Aorta (tissue), 5 donors: ENCODE measurements at regions not wholly inside any gene's neighbourhood (a gene's known extent, or its start where the extent isn't known, plus 50 kb on each side); places are given as distances from the start of the nearest gene placed in this dataset.

Experiments
- ATAC-seq: fragments of 200-7000 bp; cut with Tn5 transposase; one replicate; pipeline ENCODE4 v1.9.1; 2022; ENCODE audit warnings: moderate library complexity; ENCODE audit not compliant: low FRiP score
- DNase-seq, 2 donors: peaks; one replicate each; pipeline ENCODE4 v3.0.0-alpha.2; 2020
- H3K27ac ChIP-seq, 2 donors: one replicate each; pipeline ENCODE4 v1.5.1; 2013; ENCODE audit warnings: low read length in 2 of 2, mild to moderate bottlenecking in 2 of 2, moderate library complexity in 2 of 2, control low read depth in 1 of 2, inconsistent platforms in 1 of 2, low read depth in 1 of 2
- H3K27me3 ChIP-seq, 2 donors: one replicate each; pipeline ENCODE4 v1.6.1; 2013; ENCODE audit warnings: control low read depth in 1 of 2, low read length in 1 of 2, mild to moderate bottlenecking in 1 of 2, moderate library complexity in 1 of 2; ENCODE audit not compliant: insufficient read depth in 2 of 2, control insufficient read depth in 1 of 2
- H3K36me3 ChIP-seq, 2 donors: one replicate each; pipeline ENCODE4 v1.6.1; 2013; ENCODE audit warnings: control low read depth in 1 of 2, low read length in 1 of 2, mild to moderate bottlenecking in 1 of 2; ENCODE audit not compliant: insufficient read depth in 2 of 2, control insufficient read depth in 1 of 2
- H3K4me1 ChIP-seq, 2 donors: one replicate each; pipeline ENCODE4 v1.6.1; 2013; ENCODE audit warnings: low read length in 2 of 2, control low read depth in 1 of 2, mild to moderate bottlenecking in 1 of 2, moderate library complexity in 1 of 2; ENCODE audit not compliant: insufficient read depth in 2 of 2, control insufficient read depth in 1 of 2
- H3K4me3 ChIP-seq, 2 donors: one replicate each; pipeline ENCODE4 v1.5.1; 2013; ENCODE audit warnings: low read length in 2 of 2, control low read depth in 1 of 2, mild to moderate bottlenecking in 1 of 2
- H3K9me3 ChIP-seq: one replicate; pipeline ENCODE4 v1.6.1; 2013; ENCODE audit warnings: mild to moderate bottlenecking, low read length; ENCODE audit not compliant: control insufficient read depth
- WGBS, 2 donors: extraction: QIAGEN DNeasy Blood & Tissue Kit; methylation state at CpG; one replicate each; pipeline ENCODE4 v1.1.7; 2013; 5-methylcytosine and 5-hydroxymethylcytosine counted together
- intact Hi-C, 2 donors: fragments of 100-400 bp; cut with DNase I; formaldehyde crosslinking; loops; one replicate each; pipeline versions ENCODE4 v1.14.2 to v1.15.0; 2022
- donor health status: healthy with polysubstance abuse.
- donor health status: Bipolar disorder and iron deficiency.
- donor health status: DM: no; HTN: no; CAD: no.
- donor health status: DM: no; HTN: no; CAD: no.
- donor health status: DM: yes; HTN: yes; CAD: no.

GRCh38 chr6:156550949-156551348, 226.2 kb upstream of the ARID1B start:
- ATAC-seq: no peak
- no peak overlapping the region for H3K27ac ChIP-seq
- H3K36me3 ChIP-seq: no peaks in the 10 kb centered on the region
- H3K9me3 ChIP-seq: no peaks in the 10 kb centered on the region
- H3K4me1 ChIP-seq: no peaks in the 10 kb centered on the region
- H3K4me3 ChIP-seq: no peak overlapping the region
- intact Hi-C loops: no loop called here
- 92% methylated on average over 4 of the region's 4 CpGs for WGBS, 2 donors
- H3K27me3 ChIP-seq: no peaks in the 10 kb centered on the region
- DNase-seq: no peak

GRCh38 chr6:156545931-156546330, 231.2 kb upstream of the ARID1B start:
- intact Hi-C loops: no loop called here
- Histone ChIP-seq H3K4me1 (no peaks in the 10 kb centered on the region), H3K27ac (no peak overlapping the region), H3K36me3 (no peaks in the 10 kb centered on the region), H3K27me3 (no peaks in the 10 kb centered on the region), H3K4me3 (no peak overlapping the region), H3K9me3 (no peaks in the 10 kb centered on the region)
- no peak for DNase-seq
- 85 to 90% methylated on average over 3 of the region's 3 CpGs for WGBS, 2 donors
- ATAC-seq: no peak

- intact Hi-C loops: no loop called here
- DNase-seq: no peak
- Histone ChIP-seq H3K27ac (no peak overlapping the region), H3K4me1 (no peaks in the 10 kb centered on the region), H3K36me3 (no peaks in the 10 kb centered on the region), H3K4me3 (no peak overlapping the region), H3K27me3 (no peaks in the 10 kb centered on the region), H3K9me3 (no peaks in the 10 kb centered on the region)
- WGBS, 2 donors: 54 to 64% methylated on average over 3 of the region's 3 CpGs
- no peak for ATAC-seq
Measured at GRCh38 chr6:156545021-156545420, 232.2 kb upstream of the ARID1B start.

GRCh38 chr6:156544046-156544445, 233.1 kb upstream of the ARID1B start:
- no peaks in the 10 kb centered on the region for H3K36me3 ChIP-seq
- no peaks in the 10 kb centered on the region for H3K9me3 ChIP-seq
- intact Hi-C loops: no loop called here
- DNase-seq (no peak), ATAC-seq (no peak)
- no peak overlapping the region for H3K27ac ChIP-seq
- 91 to 92% methylated on average over 7 of the region's 7 CpGs for WGBS, 2 donors
- H3K27me3 ChIP-seq: no peaks in the 10 kb centered on the region
- no peaks in the 10 kb centered on the region for H3K4me1 ChIP-seq
- H3K4me3 ChIP-seq: no peak overlapping the region

- no peak for ATAC-seq
- intact Hi-C loops: no loop called here
- WGBS, 2 donors: 58% methylated on average over 5 of the region's 5 CpGs
Measured at GRCh38 chr6:156543431-156543830, 233.7 kb upstream of the ARID1B start.

GRCh38 chr6:156538875-156539660, 238.1 kb upstream of the ARID1B start:
- no peak for ATAC-seq
- intact Hi-C loops: no loop called here

More at GRCh38 chr6:156543431-156543830, 233.7 kb upstream of the ARID1B start:
- H3K4me1 ChIP-seq: no peaks in the 10 kb centered on the region
- no peak overlapping the region for H3K27ac ChIP-seq
- no peak overlapping the region for H3K4me3 ChIP-seq
- no peaks in the 10 kb centered on the region for H3K36me3 ChIP-seq
- DNase-seq: no peak
- no peaks in the 10 kb centered on the region for H3K9me3 ChIP-seq
- no peaks in the 10 kb centered on the region for H3K27me3 ChIP-seq

GRCh38 chr6:156534594-156534993, 242.6 kb upstream of the ARID1B start:
- ATAC-seq: no peak

More at GRCh38 chr6:156538875-156539660, 238.1 kb upstream of the ARID1B start:
- H3K36me3 ChIP-seq: no peaks in the 10 kb centered on the region
- H3K27me3 ChIP-seq: no peaks in the 10 kb centered on the region
- no peaks in the 10 kb centered on the region for H3K4me1 ChIP-seq
- no peak overlapping the region for H3K27ac ChIP-seq
- DNase-seq: no peak
- WGBS, 2 donors: 63 to 65% methylated on average over 16 of the region's 16 CpGs
- no peak overlapping the region for H3K4me3 ChIP-seq
- H3K9me3 ChIP-seq: no peaks in the 10 kb centered on the region

GRCh38 chr6:156533872-156534524, 243.2 kb upstream of the ARID1B start:
- intact Hi-C loops: no loop called here
- 37 to 48% methylated on average over 4 of the region's 4 CpGs for WGBS, 2 donors
- no peak for ATAC-seq

More at GRCh38 chr6:156534594-156534993, 242.6 kb upstream of the ARID1B start:
- Histone ChIP-seq H3K4me1 (no peaks in the 10 kb centered on the region), H3K9me3 (no peaks in the 10 kb centered on the region), H3K4me3 (no peak overlapping the region), H3K36me3 (no peaks in the 10 kb centered on the region), H3K27me3 (no peaks in the 10 kb centered on the region), H3K27ac (no peak overlapping the region)
- no peak for DNase-seq
- intact Hi-C loops: no loop called here
- WGBS, 2 donors: 45 to 59% methylated on average over 3 of the region's 3 CpGs

GRCh38 chr6:156526081-156526480, 251.1 kb upstream of the ARID1B start:
- 79 to 82% methylated on average over 7 of the region's 7 CpGs for WGBS, 2 donors
- H3K4me1 ChIP-seq: no peaks in the 10 kb centered on the region
- no peaks in the 10 kb centered on the region for H3K27me3 ChIP-seq
- H3K36me3 ChIP-seq: no peaks in the 10 kb centered on the region
- H3K4me3 ChIP-seq: no peak overlapping the region
- H3K9me3 ChIP-seq: no peaks in the 10 kb centered on the region
- ATAC-seq: no peak
- H3K27ac ChIP-seq: no peak overlapping the region
- no peak for DNase-seq
- intact Hi-C loops: no loop called here

More at GRCh38 chr6:156533872-156534524, 243.2 kb upstream of the ARID1B start:
- Histone ChIP-seq H3K36me3 (no peaks in the 10 kb centered on the region), H3K4me1 (no peaks in the 10 kb centered on the region), H3K27me3 (no peaks in the 10 kb centered on the region), H3K27ac (no peak overlapping the region), H3K9me3 (no peaks in the 10 kb centered on the region), H3K4me3 (no peak overlapping the region)
- DNase-seq: no peak
